NK-92 treated with Interleukin-12 subunit alpha and Interleukin-12 subunit beta, amount 100 ng/mL, for 24 hours (cell line): ENCODE measurements at regions not wholly inside any gene's neighbourhood (a gene's known extent, or its start where the extent isn't known, plus 50 kb on each side); places are given as distances from the start of the nearest gene placed in this dataset.
"Not testable (repeated sequence)": the region's sequence is repeated elsewhere in the genome, so short reads cannot be mapped to it uniquely, and the experiment has no call there.

ENCODE experiments used
- DNase-seq: peaks from one replicate; lab custom pipeline; 2025; lab: John Stamatoyannopoulos, UW

DNA sequence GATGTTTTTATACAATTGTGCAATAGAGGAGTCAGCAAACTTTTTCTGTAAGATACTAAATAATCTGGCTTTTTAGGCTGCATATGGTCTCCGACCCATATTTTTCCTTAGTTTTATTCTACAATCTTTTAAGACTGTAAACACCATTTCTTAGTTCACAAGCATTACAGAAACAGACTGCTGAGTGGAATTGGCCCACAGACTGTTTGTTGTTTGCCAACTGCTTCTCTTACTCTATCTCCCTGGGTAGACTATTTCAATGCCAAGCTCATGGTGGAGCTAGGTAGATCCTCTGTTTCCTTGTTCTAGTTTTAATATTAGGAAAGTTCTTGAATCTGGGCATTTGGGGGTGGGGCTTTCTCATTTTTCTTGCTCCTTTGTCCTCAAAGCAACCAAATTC, 857.6 kb downstream of the TLE1 start:
- DNase-seq: no peak

- no peak for DNase-seq
These were observed 877.7 kb downstream of the TLE1 start for GRCh38 chr9:80811656-80812055.

GRCh38 chr9:80811003-80811402, 878.3 kb downstream of the TLE1 start:
- no peak for DNase-seq

DNA sequence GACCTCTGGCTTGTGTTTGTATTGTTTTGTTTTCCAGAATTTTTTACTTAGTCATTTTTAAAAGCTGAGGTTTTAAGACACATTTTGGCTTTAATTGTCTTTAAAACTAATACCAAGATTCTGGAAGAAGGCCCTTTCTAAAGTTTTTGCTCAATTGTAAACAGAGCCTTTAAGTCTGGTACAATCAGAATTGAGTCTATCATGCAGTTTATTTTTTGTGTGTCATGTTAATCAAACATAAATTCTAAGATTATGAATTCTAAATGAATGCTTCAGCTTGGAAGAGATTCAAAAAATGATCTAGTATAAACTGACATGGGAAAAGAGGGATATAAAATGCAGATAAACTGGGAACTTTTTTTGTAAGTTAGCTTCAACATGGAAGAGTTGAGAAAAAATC, 882.7 kb downstream of the TLE1 start:
- DNase-seq: no peak

DNA sequence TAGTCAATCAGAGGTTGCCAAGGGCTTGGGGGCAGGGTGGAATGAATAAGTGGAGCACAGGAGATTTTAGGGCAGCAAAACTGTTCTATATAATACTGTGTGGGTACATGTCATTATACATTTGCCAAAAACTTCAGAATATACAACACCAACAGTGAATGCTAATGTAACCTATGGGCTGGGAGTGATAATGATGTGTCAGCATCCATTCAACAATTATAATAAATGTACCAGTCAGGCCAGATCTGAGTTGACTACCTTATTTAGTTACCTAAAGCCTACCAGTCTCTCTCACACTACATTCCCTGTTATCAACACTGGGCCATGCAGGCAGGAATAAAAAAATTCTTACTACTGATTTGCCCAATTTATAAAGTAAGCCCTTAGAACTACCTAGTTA, 884.5 kb downstream of the TLE1 start:
- DNase-seq: no peak

DNA sequence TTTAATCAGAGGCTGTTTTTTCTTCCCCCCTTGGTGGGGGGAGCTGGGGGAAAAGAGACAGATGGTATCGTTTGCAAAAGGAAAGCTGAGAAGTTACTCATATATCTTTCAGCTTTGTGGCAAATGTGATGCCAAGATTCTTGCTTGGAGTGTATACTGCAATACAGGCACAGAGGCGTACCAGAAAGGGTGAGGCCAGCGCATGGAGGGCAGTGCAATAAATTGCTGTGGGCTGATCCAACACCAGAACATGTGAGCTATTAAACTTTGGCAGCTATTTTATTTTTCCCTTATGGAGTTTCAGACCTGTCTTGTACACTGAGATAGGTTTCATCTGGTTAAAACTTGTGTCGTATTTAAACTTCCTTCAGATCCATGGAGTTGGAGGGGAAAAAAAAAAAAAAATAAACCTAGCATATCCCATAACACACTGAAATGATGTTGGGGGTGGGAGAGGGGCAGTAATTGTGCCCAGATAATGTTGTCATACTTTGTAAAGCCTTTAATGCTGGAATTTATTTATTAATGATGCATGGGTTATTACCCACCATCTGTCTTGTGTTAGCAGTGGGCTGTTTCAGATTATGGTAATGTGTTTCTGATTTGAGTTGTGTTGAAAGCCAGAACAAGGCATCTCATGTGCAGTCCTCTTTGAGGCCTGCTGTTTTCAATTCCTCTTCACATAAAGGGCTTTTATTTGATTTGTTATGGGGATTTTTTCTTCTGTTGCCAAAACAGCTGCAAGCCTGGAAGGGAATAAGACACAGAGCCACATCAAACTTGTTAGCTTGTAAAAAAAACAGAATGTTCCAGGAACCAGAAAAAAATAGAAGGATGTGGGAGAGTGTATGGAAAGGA, 891.3 kb downstream of the TLE1 start:
- no peak for DNase-seq

DNA sequence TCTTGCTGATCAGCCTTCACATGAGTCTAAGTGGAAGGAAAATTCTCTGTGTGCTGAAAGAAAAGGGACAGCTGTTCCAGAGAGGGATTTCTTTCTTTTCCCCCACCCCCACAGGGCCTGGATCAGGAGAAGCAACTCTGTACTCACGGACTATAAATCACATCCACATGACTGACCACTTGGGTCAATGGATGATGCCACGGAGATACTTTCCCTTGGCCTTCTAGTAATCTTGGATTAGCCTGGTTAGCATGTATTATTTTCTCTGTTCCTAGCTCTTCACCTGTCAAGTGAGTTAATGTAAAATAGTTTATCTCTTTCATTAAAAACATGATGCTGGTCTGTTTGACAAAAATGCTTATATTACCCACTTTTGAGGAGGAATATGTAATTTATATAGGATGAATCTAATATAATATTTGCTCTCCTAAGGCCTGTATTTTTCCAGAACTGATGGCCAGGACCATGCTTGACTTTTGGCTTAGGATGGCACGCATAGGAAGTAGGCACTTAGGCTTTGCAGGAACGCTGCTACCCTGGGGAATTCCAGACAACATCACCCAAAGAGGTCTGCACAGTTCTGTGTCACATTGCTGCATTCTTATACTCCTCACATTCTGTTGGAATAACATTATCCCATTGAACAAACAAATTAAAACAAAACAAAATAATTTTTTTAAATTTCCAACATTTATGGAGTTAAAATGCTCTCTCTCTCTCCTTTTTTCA, 892.1 kb downstream of the TLE1 start:
- DNase-seq: no peak

- no peak for DNase-seq
These were observed 892.7 kb downstream of the TLE1 start for GRCh38 chr9:80796632-80797031.

- no peak for DNase-seq
These were observed 895.1 kb downstream of the TLE1 start for GRCh38 chr9:80794197-80794596.

DNA sequence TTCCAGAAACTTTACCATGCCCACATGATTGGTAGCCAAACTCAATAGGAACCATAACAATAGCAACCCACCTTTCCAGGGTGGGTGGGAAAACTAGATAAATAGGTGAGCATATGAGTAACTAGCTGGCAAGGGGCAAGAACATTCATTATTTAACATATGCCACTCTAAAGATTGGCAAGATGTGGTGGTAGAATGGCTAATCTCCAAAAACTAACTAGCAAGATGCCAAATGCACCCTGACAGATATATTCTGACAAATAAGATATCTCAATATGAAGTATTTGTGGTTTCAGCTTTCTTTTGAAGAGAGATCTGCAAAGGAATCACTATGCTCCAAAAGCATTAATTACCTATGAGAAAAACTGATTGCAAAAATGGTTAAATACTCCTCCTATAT, 895.6 kb downstream of the TLE1 start:
- DNase-seq: no peak

GRCh38 chr9:80792726-80793125, 896.6 kb downstream of the TLE1 start:
- DNase-seq: no peak

GRCh38 chr9:80791836-80792235, 897.5 kb downstream of the TLE1 start:
- no peak for DNase-seq

DNA sequence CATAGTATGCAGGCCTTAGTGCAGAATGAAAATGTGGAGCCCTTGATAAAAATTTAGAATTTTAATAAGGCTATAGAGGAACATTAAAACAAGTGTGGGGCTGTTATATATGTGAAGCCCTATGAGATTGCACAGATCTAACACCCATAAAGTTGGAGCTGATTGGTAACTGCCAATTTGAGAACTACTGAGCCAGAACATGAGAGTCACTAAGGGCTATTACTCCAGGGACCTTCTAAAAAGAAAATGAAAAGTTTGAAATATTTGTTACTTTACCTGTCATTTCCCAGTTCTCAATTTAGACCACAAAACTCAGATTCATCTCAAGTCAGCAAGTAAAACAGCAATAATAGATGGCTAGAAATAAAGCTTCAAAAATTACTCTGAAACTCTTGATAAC, 898.6 kb downstream of the TLE1 start:
- no peak for DNase-seq

DNA sequence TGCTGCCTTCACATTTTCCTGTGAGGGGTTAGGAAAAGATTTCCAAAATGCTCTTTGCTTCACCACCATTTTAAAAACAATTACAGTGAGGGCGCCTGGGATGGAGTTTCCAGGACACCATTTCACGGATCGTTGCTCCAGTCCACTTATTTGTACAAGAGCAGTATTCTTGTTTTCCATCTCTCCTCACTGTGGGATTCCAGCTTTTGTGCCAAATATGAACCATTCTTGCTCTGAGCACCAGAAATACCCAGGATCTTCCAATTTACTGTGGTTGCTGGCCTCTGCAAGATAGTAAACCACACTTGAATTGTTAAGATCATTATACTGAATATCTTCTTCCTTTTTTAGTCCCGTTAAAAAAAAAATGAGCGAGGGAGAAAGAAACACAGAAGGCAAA, 899.5 kb downstream of the TLE1 start:
- no peak for DNase-seq

GRCh38 chr9:80787636-80788035, 901.7 kb downstream of the TLE1 start:
- DNase-seq: no peak

GRCh38 chr9:80784647-80785046, 904.7 kb downstream of the TLE1 start:
- no peak for DNase-seq

DNA sequence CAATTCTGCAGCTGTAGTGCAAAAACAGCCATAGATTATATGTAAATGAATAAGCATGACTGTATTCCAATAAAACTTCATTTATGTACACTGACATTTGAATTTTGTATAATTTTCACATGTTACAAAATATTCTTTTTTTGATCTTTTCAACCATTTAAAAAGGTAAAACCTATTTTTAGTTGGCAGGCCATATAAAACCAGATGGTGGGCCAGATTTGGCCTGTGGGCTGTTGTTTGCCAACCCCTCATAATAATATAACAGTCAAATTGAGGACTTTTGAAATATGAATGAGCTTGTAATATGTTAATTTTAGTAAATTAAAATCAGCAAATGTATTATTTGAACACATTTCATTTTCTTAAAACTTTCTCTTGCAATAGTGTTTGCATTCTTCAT, 913.4 kb downstream of the TLE1 start:
- no peak for DNase-seq

- no peak for DNase-seq
These were observed 913.8 kb downstream of the TLE1 start for GRCh38 chr9:80775530-80775929.

- DNase-seq: no peak
These were observed 917.6 kb downstream of the TLE1 start for GRCh38 chr9:80771555-80772347.

DNA sequence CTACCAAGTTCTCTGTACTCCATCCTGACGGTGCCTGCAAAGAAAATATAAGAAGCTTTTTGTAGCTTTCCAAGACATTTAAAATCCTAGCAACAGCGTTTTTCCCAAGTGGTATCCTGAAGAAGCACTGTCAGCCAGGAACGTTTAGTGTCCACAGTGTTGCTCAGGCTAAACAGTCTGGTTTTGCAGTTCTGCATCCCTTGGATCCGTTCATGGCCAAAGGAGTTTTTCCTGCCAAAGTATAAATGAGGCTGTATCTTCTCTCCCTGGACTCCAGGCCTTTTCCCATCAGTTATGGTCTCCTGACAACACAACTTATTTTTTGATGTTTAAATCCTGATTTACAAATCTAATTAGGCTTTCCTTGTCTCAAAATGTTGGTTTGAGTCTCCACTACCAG, 925.8 kb downstream of the TLE1 start:
- DNase-seq: no peak

DNA sequence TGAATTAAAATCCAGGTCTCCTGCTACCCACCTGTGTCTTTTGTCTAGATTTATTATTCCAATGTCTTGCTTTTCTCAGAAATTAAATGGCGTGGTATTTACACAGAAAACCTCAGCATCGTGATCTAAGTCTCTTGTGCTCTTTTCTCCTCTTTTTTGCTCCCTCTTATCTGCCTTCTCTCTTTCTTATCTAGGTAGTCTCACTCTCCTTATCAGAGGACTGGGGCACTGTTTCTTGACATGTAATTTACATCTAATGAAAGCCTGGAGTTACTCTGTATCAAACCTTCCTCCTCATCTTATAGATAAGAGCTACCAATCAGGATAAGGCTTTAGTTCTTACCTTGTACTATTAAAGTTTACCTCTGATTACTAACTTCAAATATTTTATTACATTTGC, 933.8 kb downstream of the TLE1 start:
- DNase-seq: no peak

- DNase-seq: not testable (repeated sequence)
These were observed 942.3 kb downstream of the TLE1 start for GRCh38 chr9:80747056-80747455.

DNA sequence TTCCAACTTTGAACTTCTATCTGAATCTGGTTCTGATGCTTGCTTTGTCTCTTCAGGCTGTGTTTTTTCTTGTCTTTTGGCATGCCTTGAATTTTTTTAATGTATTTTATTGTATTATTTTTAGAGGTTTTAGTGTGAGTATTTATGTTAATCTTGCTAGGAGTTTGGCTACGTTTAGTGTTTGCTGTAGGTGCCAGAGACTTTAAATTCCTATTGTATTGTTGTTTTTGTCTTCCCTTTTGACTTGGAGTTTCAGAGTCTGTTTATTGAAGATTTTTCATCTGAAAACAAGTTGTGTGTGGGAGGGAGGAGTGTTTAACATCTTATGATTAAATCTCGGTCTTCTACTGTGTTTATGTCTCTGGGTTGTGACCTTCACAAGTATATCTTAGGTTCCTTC, 956.8 kb downstream of the TLE1 start:
- DNase-seq: no peak
